Activated CD4-positive, alpha-beta T cell treated with anti-CD3 and anti-CD28 coated beads for 1 hour (primary cell): ENCODE measurements at regions not wholly inside any gene's neighbourhood (a gene's known extent, or its start where the extent isn't known, plus 50 kb on each side); places are given as distances from the start of the nearest gene placed in this dataset.

Source experiments
- DNase-seq: peaks from one replicate; pipeline ENCODE4 v3.0.0-alpha.2; 2020

GRCh38 chr12:127300753-127301152 is 966.2 kb upstream of the TMEM132C start:
- DNase-seq, result no peak

GRCh38 chr12:127301876-127302275 is 965.1 kb upstream of the TMEM132C start:
- DNase-seq, result no peak

GRCh38 chr12:127304751-127305725 is 961.9 kb upstream of the TMEM132C start:
- no peak for DNase-seq

- DNase-seq, result no peak
Measured at GRCh38 chr12:127306604-127307215, 960.3 kb upstream of the TMEM132C start.

DNA sequence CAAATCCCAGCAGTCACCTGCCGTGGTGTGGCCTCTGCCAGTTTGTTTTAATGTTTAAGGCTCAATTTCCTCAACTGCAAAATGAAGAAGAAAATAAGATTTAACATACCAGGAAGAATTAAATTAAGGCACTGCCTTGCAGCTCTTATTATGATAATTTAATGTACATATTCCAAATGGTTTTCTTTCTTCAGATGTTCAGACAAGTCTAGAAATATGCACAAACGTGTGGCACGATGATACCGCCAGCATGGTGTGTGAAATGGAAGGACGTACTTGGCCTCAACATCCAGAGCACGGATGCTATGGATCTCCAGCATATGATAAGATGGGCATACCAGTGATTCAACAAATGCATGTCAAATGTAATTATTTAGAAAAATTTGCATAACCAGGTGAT is 959.4 kb upstream of the TMEM132C start:
- DNase-seq, result no peak

DNA sequence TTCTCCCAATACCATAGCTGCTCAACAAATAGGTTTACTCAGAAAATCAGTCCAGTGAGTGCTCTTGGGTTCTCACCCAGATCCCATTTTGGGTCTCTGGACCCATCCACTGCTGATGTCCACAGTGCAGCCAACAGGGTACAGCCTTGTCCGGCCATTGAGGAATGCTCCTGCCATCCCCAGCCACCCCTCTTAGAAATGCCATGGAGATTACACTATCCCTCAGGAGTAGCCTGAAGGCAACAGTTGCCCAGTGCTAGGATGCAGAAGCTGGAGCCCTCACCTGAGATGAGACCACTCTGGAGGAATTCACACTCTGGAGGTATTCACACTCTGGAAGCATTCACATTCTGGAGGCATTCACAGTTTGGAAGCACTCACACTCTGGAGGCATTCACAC is 958.8 kb upstream of the TMEM132C start:
- DNase-seq, result no peak

DNA sequence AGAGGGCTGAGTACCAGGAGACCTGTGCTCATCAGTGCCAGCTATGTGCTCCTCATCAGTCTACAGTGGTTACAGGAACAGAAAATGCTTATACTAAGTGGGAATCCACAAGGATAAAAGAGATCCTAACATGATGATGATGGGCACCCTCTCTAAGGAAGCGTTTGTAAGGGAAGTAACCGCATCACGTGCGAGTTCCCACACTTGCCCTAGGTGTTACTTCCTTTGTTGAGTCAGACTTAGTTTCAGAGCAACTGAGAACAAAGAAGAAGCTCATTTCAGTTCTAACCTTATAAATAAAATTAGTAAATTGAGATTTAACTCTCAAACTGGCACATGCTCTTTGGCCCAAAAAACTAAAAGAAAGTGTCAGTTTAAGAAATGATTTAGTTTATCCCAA is 956.4 kb upstream of the TMEM132C start:
- no peak for DNase-seq

- DNase-seq, result no peak
Measured at GRCh38 chr12:127311720-127312364, 955.1 kb upstream of the TMEM132C start.

- no peak for DNase-seq
Measured at GRCh38 chr12:127324681-127325080, 942.3 kb upstream of the TMEM132C start.

DNA sequence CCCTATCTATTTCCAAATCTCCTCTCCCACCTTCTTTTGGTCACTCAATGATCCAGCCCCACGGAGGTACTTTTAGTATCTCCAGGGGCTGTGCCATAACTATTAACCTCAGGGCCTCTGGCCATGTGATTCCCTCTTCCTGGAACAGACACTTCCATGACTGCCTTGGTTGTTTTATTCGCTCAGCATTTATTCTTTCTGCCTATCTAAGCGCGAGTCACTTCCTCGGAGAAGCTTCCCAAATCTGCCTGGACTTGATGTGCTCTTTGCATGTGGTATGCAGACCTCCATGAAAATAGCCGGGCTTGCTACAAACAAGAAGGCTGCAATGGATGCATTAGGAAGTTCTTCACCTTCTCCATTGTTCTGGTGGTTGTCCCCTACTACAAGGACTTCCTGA is 939.0 kb upstream of the TMEM132C start:
- no peak for DNase-seq

GRCh38 chr12:127328867-127329266 is 938.1 kb upstream of the TMEM132C start:
- no peak for DNase-seq

- DNase-seq, result no peak
Measured at GRCh38 chr12:127334365-127334764, 932.6 kb upstream of the TMEM132C start.

DNA sequence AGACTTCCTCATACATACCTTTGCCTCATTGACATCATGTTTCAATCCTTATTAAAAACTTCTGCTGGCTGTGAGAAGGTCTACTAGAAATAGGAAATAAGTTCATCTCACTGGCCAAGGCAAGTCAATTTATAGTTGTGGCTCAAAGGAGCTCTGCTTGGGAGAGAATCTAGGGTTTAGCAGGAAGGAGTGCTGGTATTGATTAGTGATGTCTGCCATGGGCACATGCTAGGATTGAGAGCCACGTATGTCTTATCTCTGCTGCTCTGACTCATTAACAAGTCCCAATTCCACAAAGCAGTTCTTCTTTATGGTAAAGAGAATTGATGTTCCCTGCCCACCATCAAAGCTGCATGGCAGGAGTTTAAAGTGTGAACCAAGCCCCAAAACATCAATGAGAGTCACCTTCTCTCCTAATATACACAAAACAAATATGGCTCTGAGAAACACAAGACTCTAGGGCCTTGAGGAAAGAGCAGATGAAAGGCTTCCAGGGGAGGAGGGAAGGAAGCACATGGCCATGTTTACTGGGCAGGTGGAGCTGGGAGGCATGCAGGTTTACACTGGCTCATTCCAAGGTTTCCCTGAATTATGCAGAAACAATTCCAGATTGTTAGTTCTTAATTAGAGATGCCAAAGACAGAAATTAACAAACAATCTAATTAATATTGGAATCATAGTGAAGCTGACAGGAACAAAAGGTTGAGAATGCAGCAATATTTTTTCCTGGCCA is 931.9 kb upstream of the TMEM132C start:
- no peak for DNase-seq

GRCh38 chr12:127336416-127336815 is 930.6 kb upstream of the TMEM132C start:
- DNase-seq, result no peak

GRCh38 chr12:127339065-127339464 is 927.9 kb upstream of the TMEM132C start:
- DNase-seq, result no peak

DNA sequence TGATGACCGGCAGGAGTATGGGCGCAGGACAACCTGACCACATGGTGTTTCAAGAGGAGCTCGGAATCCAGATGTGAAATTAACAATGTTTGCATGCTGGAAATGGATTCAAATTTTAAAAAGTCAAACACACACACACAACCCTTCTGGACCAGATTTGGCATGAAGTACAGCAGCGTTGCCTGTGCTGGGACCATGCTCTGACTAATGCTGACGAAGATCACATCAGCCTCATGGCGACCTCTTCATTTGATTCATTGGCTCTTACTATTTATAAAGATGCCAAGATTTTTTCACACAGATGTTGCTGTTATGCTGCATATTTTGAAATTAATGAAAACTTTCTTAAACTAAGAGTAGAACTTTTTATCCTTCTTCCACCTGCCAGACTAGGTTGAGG is 926.6 kb upstream of the TMEM132C start:
- DNase-seq, result no peak

GRCh38 chr12:127342861-127343260 is 924.1 kb upstream of the TMEM132C start:
- DNase-seq, result no peak

GRCh38 chr12:127343940-127344339 is 923.0 kb upstream of the TMEM132C start:
- DNase-seq, result no peak

- DNase-seq, result no peak
Measured at GRCh38 chr12:127351481-127352010, 915.4 kb upstream of the TMEM132C start.

DNA sequence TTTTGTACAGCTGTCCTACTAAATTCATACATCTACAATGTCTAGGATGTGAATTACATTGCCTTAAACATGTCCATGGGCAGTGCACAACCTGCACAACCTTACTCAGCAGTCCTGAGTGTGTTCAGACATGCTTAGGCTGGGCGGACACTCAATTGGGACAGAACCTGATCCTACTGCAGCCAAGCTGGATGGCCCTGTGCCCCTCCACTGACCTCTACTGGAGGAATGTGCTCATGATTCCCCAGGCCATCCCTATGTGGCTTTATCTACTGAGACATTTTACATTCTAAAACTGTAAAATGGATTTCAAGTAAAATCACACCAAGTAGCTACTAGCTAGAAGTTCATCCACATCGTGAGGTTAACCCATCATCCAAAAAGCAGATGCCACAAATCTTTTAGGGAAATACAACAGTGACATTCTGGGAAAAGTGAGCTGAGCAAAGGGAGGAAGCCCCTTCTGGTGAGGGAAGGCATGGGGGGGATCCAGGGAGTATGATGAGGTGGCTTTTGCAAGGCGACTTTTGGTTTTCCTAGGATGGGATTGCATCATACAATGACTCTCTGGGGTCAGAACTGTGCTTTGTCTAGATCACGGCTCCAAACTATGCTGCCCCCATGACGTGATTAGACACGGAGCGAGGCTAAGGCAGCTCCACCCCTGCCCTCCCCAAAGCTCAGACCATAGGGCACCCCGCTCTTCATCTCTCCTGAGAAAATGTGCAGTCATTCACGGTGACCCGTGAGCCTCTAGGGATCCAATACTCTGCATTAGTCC is 911.7 kb upstream of the TMEM132C start:
- DNase-seq, result no peak

DNA sequence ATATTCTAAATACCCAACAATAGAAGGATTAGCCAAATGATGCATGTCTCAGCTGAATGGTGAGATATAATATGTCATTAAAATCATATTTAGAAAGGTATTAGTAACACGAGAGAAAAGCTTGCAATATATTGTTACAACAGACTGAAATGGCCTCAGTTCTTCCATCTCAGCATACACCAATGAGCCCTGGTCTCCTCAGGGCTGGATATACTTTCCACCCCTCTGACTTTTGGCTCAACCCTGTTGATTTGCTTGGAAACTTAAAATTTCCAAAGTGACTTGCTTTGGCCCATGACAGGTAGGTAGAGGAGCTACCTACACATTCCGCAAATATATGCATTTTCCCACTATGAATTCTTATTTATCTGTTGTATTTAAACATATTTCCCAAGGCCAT is 908.1 kb upstream of the TMEM132C start:
- no peak for DNase-seq

GRCh38 chr12:127360580-127360979 is 906.4 kb upstream of the TMEM132C start:
- DNase-seq, result no peak
